H9 (cell line): ENCODE measurements at regions not wholly inside any gene's neighbourhood (a gene's known extent, or its start where the extent isn't known, plus 50 kb on each side); places are given as distances from the start of the nearest gene placed in this dataset.

Source experiments
- DNase-seq: peaks from one replicate; pipeline ENCODE4 v3.0.0-alpha.2; 2017
- H2AFZ ChIP-seq: one replicate; pipeline ENCODE4 v1.6.1; 2013; ENCODE audit warnings: mild to moderate bottlenecking, low read length, control low read depth, moderate library complexity
- H2AK5ac ChIP-seq: 2 replicates; pipeline ENCODE4 v1.6.1; 2013; ENCODE audit warnings: low read length, control low read depth, mixed read lengths; ENCODE audit not compliant: insufficient read length
- H2BK120ac ChIP-seq: one replicate; pipeline ENCODE4 v1.6.1; 2013; ENCODE audit warnings: low read depth, mild to moderate bottlenecking, low read length, control low read depth, inconsistent platforms; ENCODE audit not compliant: poor library complexity, severe bottlenecking
- H2BK12ac ChIP-seq: 2 replicates; pipeline ENCODE4 v1.6.1; 2013; ENCODE audit warnings: low read length, control low read depth, mixed read lengths, low read depth; ENCODE audit not compliant: insufficient read length
- H2BK15ac ChIP-seq: 2 replicates; pipeline ENCODE4 v1.6.1; 2013; ENCODE audit warnings: low read depth, low read length, control low read depth
- H2BK20ac ChIP-seq: one replicate; pipeline ENCODE4 v1.6.1; 2013; ENCODE audit warnings: low read depth, mild to moderate bottlenecking, low read length, control low read depth, inconsistent platforms; ENCODE audit not compliant: poor library complexity, severe bottlenecking
- H2BK5ac ChIP-seq: 2 replicates; pipeline ENCODE4 v1.6.1; 2013; ENCODE audit warnings: low read length, control low read depth, mixed read lengths; ENCODE audit not compliant: insufficient read length
- H3K14ac ChIP-seq: 2 replicates; pipeline ENCODE4 v1.6.1; 2013; ENCODE audit warnings: low read length, control low read depth; ENCODE audit not compliant: insufficient read depth
- H3K18ac ChIP-seq: 2 replicates; pipeline ENCODE4 v1.6.1; 2013; ENCODE audit warnings: low read depth, mild to moderate bottlenecking, mixed read lengths, low read length, control low read depth; ENCODE audit not compliant: insufficient read length
- H3K23ac ChIP-seq: 2 replicates; pipeline ENCODE4 v1.6.1; 2013; ENCODE audit warnings: low read length, control low read depth, mixed read lengths, low read depth; ENCODE audit not compliant: insufficient read length
- H3K23me2 ChIP-seq: 2 replicates; pipeline ENCODE4 v1.6.1; 2013; ENCODE audit warnings: low read depth, mild to moderate bottlenecking, mixed read lengths, low read length, control low read depth; ENCODE audit not compliant: insufficient read length, poor library complexity, severe bottlenecking
- H3K27ac ChIP-seq: 2 replicates; pipeline ENCODE4 v1.5.1; 2013; ENCODE audit warnings: low read length, control low read depth, mixed read lengths, low read depth; ENCODE audit not compliant: insufficient read length
- H3K27me3 ChIP-seq: 2 replicates; pipeline ENCODE4 v1.6.1; 2013; ENCODE audit warnings: low read length, control low read depth, inconsistent platforms; ENCODE audit not compliant: insufficient read depth
- H3K4ac ChIP-seq: 2 replicates; pipeline ENCODE4 v1.6.1; 2013; ENCODE audit warnings: low read depth, mild to moderate bottlenecking, control low read depth, inconsistent platforms, low read length, moderate library complexity
- H3K4me1 ChIP-seq: 2 replicates; pipeline ENCODE4 v1.6.1; 2013; ENCODE audit warnings: low read length, control low read depth, inconsistent platforms; ENCODE audit not compliant: insufficient read depth
- H3K4me2 ChIP-seq: 2 replicates; pipeline ENCODE4 v1.6.1; 2013; ENCODE audit warnings: low read length, control low read depth, mixed read lengths; ENCODE audit not compliant: insufficient read length, insufficient read depth
- H3K56ac ChIP-seq: 2 replicates; pipeline ENCODE4 v1.6.1; 2013; ENCODE audit warnings: low read depth, mild to moderate bottlenecking, mixed read lengths, low read length, control low read depth; ENCODE audit not compliant: insufficient read length
- H3K79me1 ChIP-seq: 2 replicates; pipeline ENCODE4 v1.6.1; 2013; ENCODE audit warnings: low read depth, mild to moderate bottlenecking, moderate library complexity, low read length, control low read depth, inconsistent platforms; ENCODE audit not compliant: insufficient read depth, poor library complexity, severe bottlenecking
- H3K79me2 ChIP-seq: 2 replicates; pipeline ENCODE4 v1.6.1; 2013; ENCODE audit warnings: low read length, control low read depth, inconsistent platforms; ENCODE audit not compliant: insufficient read depth
- H3K9ac ChIP-seq: 2 replicates; pipeline ENCODE4 v1.6.1; 2013; ENCODE audit warnings: low read length, control low read depth, mixed read lengths; ENCODE audit not compliant: insufficient read length; ENCODE audit errors: extremely low read depth
- H3K9me3 ChIP-seq: one replicate; pipeline ENCODE4 v1.6.1; 2013; ENCODE audit warnings: low read depth, low read length, inconsistent platforms; ENCODE audit not compliant: control insufficient read depth
- H3T11ph ChIP-seq: one replicate; pipeline ENCODE4 v1.6.1; 2013; ENCODE audit warnings: mild to moderate bottlenecking, low read length, control low read depth, inconsistent platforms
- H4K20me1 ChIP-seq: one replicate; pipeline ENCODE4 v1.6.1; 2013; ENCODE audit not compliant: control insufficient read depth, insufficient read length, insufficient read depth
- H4K5ac ChIP-seq: 2 replicates; pipeline ENCODE4 v1.6.1; 2013; ENCODE audit warnings: low read depth, mild to moderate bottlenecking, mixed read lengths, low read length, control low read depth; ENCODE audit not compliant: insufficient read length
- H4K8ac ChIP-seq: replicated peaks from 2 replicates; pipeline ENCODE4 v1.6.1; 2013; ENCODE audit warnings: low read length, control low read depth, mixed read lengths, low read depth; ENCODE audit not compliant: insufficient read length
- H4K91ac ChIP-seq: 2 replicates; pipeline ENCODE4 v1.6.1; 2013; ENCODE audit warnings: low read depth, mild to moderate bottlenecking, moderate library complexity, mixed read lengths, low read length, control low read depth; ENCODE audit not compliant: insufficient read length
- H3K27ac Mint-ChIP-seq, 3 experiments: 2 replicates in 2 of 3; 3 replicates in 1 of 3; pipeline ENCODE4 v1.8.0; 2020 to 2021; ENCODE audit warnings: mixed read lengths in 3 of 3, mild to moderate bottlenecking in 1 of 3, moderate library complexity in 1 of 3
- H3K27me3 Mint-ChIP-seq: 2 replicates; pipeline ENCODE4 v1.8.0; 2021; ENCODE audit warnings: low read depth, mild to moderate bottlenecking, moderate library complexity, mixed read lengths
- H3K36me3 Mint-ChIP-seq, 3 experiments: 2 replicates in 2 of 3; 3 replicates in 1 of 3; pipeline ENCODE4 v1.8.0; 2020 to 2021; ENCODE audit warnings: low read depth in 3 of 3, mixed read lengths in 3 of 3; ENCODE audit not compliant: insufficient read depth in 1 of 3
- H3K4me1 Mint-ChIP-seq, 2 experiments: 2 replicates each; pipeline ENCODE4 v1.8.0; 2020; ENCODE audit warnings: mixed read lengths in 2 of 2
- H3K4me3 Mint-ChIP-seq, 2 experiments: 2 replicates in 1 of 2; 3 replicates in 1 of 2; pipeline ENCODE4 v1.8.0; 2020 to 2021; ENCODE audit warnings: mild to moderate bottlenecking in 2 of 2, mixed read lengths in 2 of 2, moderate library complexity in 1 of 2
- H3K9me3 Mint-ChIP-seq, 2 experiments: 2 replicates in 1 of 2; 3 replicates in 1 of 2; pipeline ENCODE4 v1.8.0; 2020; ENCODE audit warnings: mild to moderate bottlenecking in 2 of 2, mixed read lengths in 2 of 2, moderate library complexity in 1 of 2
- CTCF ChIP-seq: fragments of 200-600 bp; sonication (generic); conservative IDR thresholded peaks from 3 replicates; pipeline ENCODE4 v1.8.0; 2021; ENCODE audit warnings: antibody characterized with exemption, mild to moderate bottlenecking

GRCh38 chr1:80607064-80607463 lies 1193.7 kb upstream of the ADGRL2 start:
- Histone ChIP-seq H3K4me1 (no peaks in the 10 kb centered on the region), H3K9ac (no peak overlapping the region), H3K27me3 (no peaks in the 10 kb centered on the region), H2AK5ac (no peak overlapping the region), H3K56ac (no peak overlapping the region), H3K4ac (no peak overlapping the region), H2BK5ac (no peak overlapping the region), H3K4me2 (no peak overlapping the region), H3K23me2 (no peaks in the 10 kb centered on the region), H4K20me1 (no peaks in the 10 kb centered on the region), H3T11ph (no peak overlapping the region), H3K14ac (no peak overlapping the region), H4K5ac (no peak overlapping the region), H2BK15ac (no peak overlapping the region), H4K8ac (no peak overlapping the region), H3K79me2 (no peaks in the 10 kb centered on the region), H3K18ac (no peak overlapping the region), H2BK120ac (no peak overlapping the region), H3K27ac (no peak overlapping the region), H2AFZ (no peak overlapping the region), H3K79me1 (no peaks in the 10 kb centered on the region), H3K9me3 (no peaks in the 10 kb centered on the region), H3K23ac (no peak overlapping the region), H2BK20ac (no peak overlapping the region), H2BK12ac (no peak overlapping the region), H4K91ac (no peak overlapping the region)
- Mint-ChIP-seq H3K4me3 (no peak overlapping the region), H3K27ac (no peak overlapping the region), H3K9me3 (peaks cover 5 to 11% of the 10 kb centered on the region in 2 experiments; a peak in 4 of 5 replicates), H3K36me3 (peaks cover 5 to 31% (median 10%) of the 10 kb centered on the region in 3 experiments; a peak in 6 of 7 replicates), H3K27me3 (no peaks in the 10 kb centered on the region), H3K4me1 (peaks cover 12 to 13% of the 10 kb centered on the region in 2 experiments)
- no peak for TF ChIP-seq CTCF
- no peak for DNase-seq
